SK-N-SH (cell line): ENCODE measurements at regions not wholly inside any gene's neighbourhood (a gene's known extent, or its start where the extent isn't known, plus 50 kb on each side); places are given as distances from the start of the nearest gene placed in this dataset.

Source experiments
- CTCF ChIA-PET: fragments of 300-600, 350-600 bp; formaldehyde crosslinking; extraction: SDS; loops from one replicate; lab custom pipeline; 2021; lab: Yijun Ruan, JAX
- POLR2A ChIA-PET: fragments of 350-600 bp; sonication (Branson Sonifier 250); formaldehyde crosslinking; extraction: SDS; loops from one replicate; lab custom pipeline; 2020; ENCODE audit warnings: antibody characterized with exemption, inconsistent platforms; lab: Yijun Ruan, JAX
- DNase-seq: peaks from one replicate; pipeline ENCODE4 v3.0.0; 2012
- H2AFZ ChIP-seq: fragments of 200-600 bp; sonication (generic); 2 replicates; pipeline ENCODE4 v1.8.1; 2016; ENCODE audit warnings: antibody characterized with exemption, mild to moderate bottlenecking, low read depth
- H3F3A ChIP-seq: fragments of 200-600 bp; sonication (generic); replicated peaks from 2 replicates; pipeline ENCODE3; 2016; ENCODE audit warnings: antibody characterized with exemption, mild to moderate bottlenecking; ENCODE audit not compliant: insufficient read depth
- H3K27ac ChIP-seq, 2 experiments: fragments of 200-500 bp in 1 of 2; fragments of 200-600 bp in 1 of 2; sonication (Bioruptor generic) in 1 of 2; sonication (generic), shearing (Covaris generic) in 1 of 2; 2 replicates each; pipeline versions ENCODE4 v1.5.1 to v1.6.1; 2014 to 2016; ENCODE audit warnings: low read depth in 2 of 2, inconsistent platforms in 1 of 2, low read length in 1 of 2, mild to moderate bottlenecking in 1 of 2, mixed read lengths in 1 of 2
- H3K27me3 ChIP-seq: fragments of 200-600 bp; sonication (generic), shearing (Covaris generic); 2 replicates; pipeline ENCODE4 v1.6.1; 2016; ENCODE audit warnings: mixed run types; ENCODE audit not compliant: insufficient read depth
- H3K36me3 ChIP-seq, 2 experiments: fragments of 200-500 bp in 1 of 2; fragments of 200-600 bp in 1 of 2; sonication (Bioruptor generic) in 1 of 2; sonication (generic) in 1 of 2; replicated peaks in 1 of 2; 2 replicates each; pipeline versions ENCODE3 to v1.5.1; 2014 to 2016; ENCODE audit warnings: low read length in 1 of 2, mild to moderate bottlenecking in 1 of 2; ENCODE audit not compliant: insufficient read depth in 2 of 2, control insufficient read depth in 1 of 2
- H3K4me1 ChIP-seq, 2 experiments: fragments of 200-500 bp in 1 of 2; fragments of 200-600 bp in 1 of 2; sonication (Bioruptor generic) in 1 of 2; sonication (generic), shearing (Covaris generic) in 1 of 2; 2 replicates each; pipeline versions ENCODE4 v1.5.1 to v1.6.1; 2014 to 2016; ENCODE audit warnings: low read depth in 1 of 2, low read length in 1 of 2, mixed run types in 1 of 2; ENCODE audit not compliant: insufficient read depth in 2 of 2, control insufficient read depth in 1 of 2
- H3K4me2 ChIP-seq: fragments of 200-600 bp; sonication (generic), shearing (Covaris generic); 2 replicates; pipeline ENCODE4 v1.6.1; 2017; ENCODE audit warnings: mixed run types
- H3K4me3 ChIP-seq, 2 experiments: fragments of 200-500 bp in 1 of 2; fragments of 200-600 bp in 1 of 2; sonication (Bioruptor generic) in 1 of 2; sonication (generic), shearing (Covaris generic) in 1 of 2; 2 replicates each; pipeline versions ENCODE4 v1.5.1 to v1.8.1; 2014 to 2016; ENCODE audit warnings: low read depth in 2 of 2, inconsistent platforms in 1 of 2, low read length in 1 of 2, mild to moderate bottlenecking in 1 of 2, mixed read lengths in 1 of 2, moderate library complexity in 1 of 2
- H3K79me2 ChIP-seq: fragments of 200-600 bp; sonication (generic); 2 replicates; pipeline ENCODE4 v1.8.1; 2017; ENCODE audit warnings: mild to moderate bottlenecking; ENCODE audit not compliant: insufficient read depth
- H3K9ac ChIP-seq: fragments of 200-600 bp; sonication (generic); 2 replicates; pipeline ENCODE4 v1.6.1; 2017; ENCODE audit warnings: mixed run types
- H3K9me2 ChIP-seq: fragments of 200-600 bp; sonication (generic); 2 replicates; pipeline ENCODE4 v1.6.1; 2017; ENCODE audit warnings: mixed run types
- H3K9me3 ChIP-seq: fragments of 200-600 bp; sonication (generic); 2 replicates; pipeline ENCODE4 v1.6.1; 2017; ENCODE audit warnings: mixed run types, mild to moderate bottlenecking, moderate library complexity
- H4K20me1 ChIP-seq: fragments of 200-600 bp; sonication (generic); 2 replicates; pipeline ENCODE4 v1.6.1; 2017; ENCODE audit warnings: mild to moderate bottlenecking, mixed run types; ENCODE audit not compliant: insufficient read depth
- CTCF ChIP-seq: fragments of 200-600 bp; sonication (generic); IDR thresholded peaks from 2 replicates; pipeline ENCODE4 v1.6.1; 2017; ENCODE audit warnings: antibody characterized with exemption, mild to moderate bottlenecking, moderate library complexity
- EP300 ChIP-seq, 2 experiments: IDR thresholded peaks; 2 replicates each; pipeline versions ENCODE4 v1.4.0 to v1.6.1; 2012; ENCODE audit warnings: borderline replicate concordance in 1 of 2, low read depth in 1 of 2, low read length in 1 of 2
- NFIC ChIP-seq: IDR thresholded peaks from 2 replicates; pipeline ENCODE4 v1.4.0; 2012; ENCODE audit warnings: borderline replicate concordance
- NRF1 ChIP-seq: IDR thresholded peaks from 2 replicates; pipeline ENCODE4 v1.6.1; 2012; ENCODE audit warnings: low read depth, mild to moderate bottlenecking, low read length
- RCOR1 ChIP-seq: fragments of 150-350 bp; IDR thresholded peaks from 2 replicates; pipeline ENCODE4 v1.6.1; 2017; ENCODE audit warnings: antibody characterized with exemption, low read length
- REST ChIP-seq: IDR thresholded peaks from 2 replicates; pipeline ENCODE4 v1.6.1; 2012; ENCODE audit warnings: mild to moderate bottlenecking, low read depth, low read length, moderate library complexity
- RFX5 ChIP-seq: IDR thresholded peaks from 2 replicates; pipeline ENCODE4 v1.6.1; 2012; ENCODE audit warnings: mild to moderate bottlenecking, improper control_type of control experiment, low read length
- USF1 ChIP-seq: IDR thresholded peaks from 2 replicates; pipeline ENCODE4 v1.4.0; 2012; ENCODE audit warnings: low read depth, borderline replicate concordance
- WGBS: methylation state at CpG from one replicate; pipeline ENCODE4 v1.1.6; 2017; ENCODE audit warnings: low lambda C conversion rate; 5-methylcytosine and 5-hydroxymethylcytosine counted together

- no peak overlapping the region for H3K4me2 ChIP-seq
- H3K36me3 ChIP-seq = no peaks in the 10 kb centered on the region
- H3K27ac ChIP-seq = no peak overlapping the region
- no peaks in the 10 kb centered on the region for H3K79me2 ChIP-seq
- WGBS = 93% methylated on average over 14 of the region's 20 CpGs
- DNase-seq = peak; percentile 44
- no peaks in the 10 kb centered on the region for H3K9me3 ChIP-seq
- TF ChIP-seq USF1 (no peak), NFIC (0 out of 2 replicates have a peak, but pooled peaks have one; percentile 13)
- H3K4me3 ChIP-seq = no peak overlapping the region
- H3K27me3 ChIP-seq = no peaks in the 10 kb centered on the region
- H4K20me1 ChIP-seq = no peaks in the 10 kb centered on the region
- no peak overlapping the region for H3K9ac ChIP-seq
- no peaks in the 10 kb centered on the region for H3K9me2 ChIP-seq
- H3F3A ChIP-seq = peaks cover 7% of the 10 kb centered on the region
- H2AFZ ChIP-seq = no peak overlapping the region
- ChIA-PET POLR2A (no interaction called here), CTCF (interaction anchor here (1.1 kb wide), 1 partner anchor 263 kb away, joined by 3 read pairs; no protein-coding TSS in a partner anchor)
- H3K4me1 ChIP-seq = peaks cover 8 to 18% of the 10 kb centered on the region in 2 experiments; a peak in 3 of 4 replicates
Measured at GRCh38 chr15:99440551-99441443, 125.0 kb upstream of the MEF2A start.

- no peaks in the 10 kb centered on the region for H3K79me2 ChIP-seq
- 93% methylated on average over 6 of the region's 6 CpGs for WGBS
- no peak for TF ChIP-seq USF1
- no peak for TF ChIP-seq NRF1
- no peak for TF ChIP-seq RFX5
- no peak for TF ChIP-seq RCOR1
- no peak for TF ChIP-seq EP300 (IDR thresholded peaks at IDR 0.05; ENCODE audit: borderline replicate concordance in 1 of 2, low read depth in 1 of 2, low read length in 1 of 2)
- TF ChIP-seq REST = no peak
- TF ChIP-seq CTCF = no peak
- CTCF ChIA-PET = interaction anchor here (1.1 kb wide), 1 partner anchor 262 kb away, joined by 3 read pairs; no protein-coding TSS in a partner anchor
- no peaks in the 10 kb centered on the region for H3K9me2 ChIP-seq
- POLR2A ChIA-PET = no interaction called here
- H3K27me3 ChIP-seq = no peaks in the 10 kb centered on the region
- H2AFZ ChIP-seq = no peak overlapping the region
- no peaks in the 10 kb centered on the region for H3K36me3 ChIP-seq
- H4K20me1 ChIP-seq = no peaks in the 10 kb centered on the region
- peak overlapping the region; percentile 49; the same call in 1 of the 2 replicates for H3K4me2 ChIP-seq
- peaks cover 7% of the 10 kb centered on the region for H3F3A ChIP-seq
- no peaks in the 10 kb centered on the region for H3K9me3 ChIP-seq
- H3K4me3 ChIP-seq = no peak overlapping the region
- H3K27ac ChIP-seq = no peak overlapping the region; a peak in 1 of 4 replicates
- peaks cover 8 to 18% of the 10 kb centered on the region in 2 experiments; a peak in 3 of 4 replicates for H3K4me1 ChIP-seq
- peak; percentile 5 for DNase-seq
- no peak overlapping the region for H3K9ac ChIP-seq
Measured at GRCh38 chr15:99441444-99441800, 124.4 kb upstream of the MEF2A start.
